ENCODE measurements at regions not wholly inside any gene's neighbourhood (a gene's known extent, or its start where the extent isn't known, plus 50 kb on each side); places are given as distances from the start of the nearest gene placed in this dataset.

- TF ChIP-seq CTCF (conservative IDR thresholded peaks at IDR 0.05; ENCODE audit: low read depth, low read length) = no peak
- TF ChIP-seq SMC3 (IDR thresholded peaks at IDR 0.05; ENCODE audit: low read depth, low read length) = no peak
- TF ChIP-seq POLR2A (IDR thresholded peaks at IDR 0.05; ENCODE audit: low read depth, low read length) = no peak
- no peak for TF ChIP-seq RFX5 (IDR thresholded peaks at IDR 0.05; ENCODE audit: low read depth, low read length)
Observed at GRCh38 chr3:72058493-72059081, 273.6 kb upstream of the PROK2 start.

All from IMR-90 (cell line).